Calu3 (cell line): ENCODE measurements at regions not wholly inside any gene's neighbourhood (a gene's known extent, or its start where the extent isn't known, plus 50 kb on each side); places are given as distances from the start of the nearest gene placed in this dataset.

Source experiments
- BruUV-seq: library from RNA; stranded (reverse); fragments of 400-500 nt; replicated peaks from 2 replicates; lab custom pipeline; 2021; lab: Mats Ljungman, UMichigan
- CTCF ChIA-PET: fragments of 300-600 bp; sonication (Branson Sonifier 250); formaldehyde crosslinking; loops from one replicate; lab custom pipeline; 2022; ENCODE audit warnings: antibody characterized with exemption; lab: Charles Lee
- DNase-seq: peaks from one replicate; pipeline ENCODE4 v3.0.0; 2022
- H3K27ac Mint-ChIP-seq: one replicate; pipeline ENCODE4 v1.8.0; 2022; ENCODE audit warnings: mixed read lengths; ENCODE audit not compliant: unreplicated experiment
- H3K27me3 Mint-ChIP-seq: one replicate; pipeline ENCODE4 v1.8.0; 2022; ENCODE audit warnings: mixed read lengths; ENCODE audit not compliant: unreplicated experiment
- H3K36me3 Mint-ChIP-seq: one replicate; pipeline ENCODE4 v1.8.0; 2022; ENCODE audit warnings: mild to moderate bottlenecking, moderate library complexity, mixed read lengths; ENCODE audit not compliant: insufficient read depth, unreplicated experiment
- H3K4me1 Mint-ChIP-seq: one replicate; pipeline ENCODE4 v1.8.0; 2022; ENCODE audit warnings: mild to moderate bottlenecking, low read depth, mixed read lengths; ENCODE audit not compliant: unreplicated experiment
- H3K4me3 Mint-ChIP-seq: one replicate; pipeline ENCODE4 v1.8.0; 2022; ENCODE audit warnings: mild to moderate bottlenecking, low read depth, moderate library complexity, mixed read lengths; ENCODE audit not compliant: unreplicated experiment
- H3K9me3 Mint-ChIP-seq: one replicate; pipeline ENCODE4 v1.8.0; 2022; ENCODE audit warnings: low read depth, mixed read lengths; ENCODE audit not compliant: unreplicated experiment
- intact Hi-C: fragments of 100-400 bp; cut with micrococcal nuclease; formaldehyde crosslinking; loops from one replicate; pipeline ENCODE4 v1.10.0; 2022; ENCODE audit not compliant: unreplicated experiment
- TF ChIP-seq, protein P1 (sequence below): fragments of 200-600 bp; IDR thresholded peaks from one replicate; pipeline ENCODE4 v1.8.0; 2022; ENCODE audit warnings: antibody characterized with exemption; ENCODE audit not compliant: unreplicated experiment

GRCh38 chr14:38877744-38878388 lies 225.2 kb downstream of the SEC23A start:
- Mint-ChIP-seq H3K36me3 (no peaks in the 10 kb centered on the region), H3K9me3 (no peaks in the 10 kb centered on the region), H3K4me3 (no peak overlapping the region), H3K27me3 (peaks cover 34% of the 10 kb centered on the region), H3K27ac (no peak overlapping the region), H3K4me1 (no peaks in the 10 kb centered on the region)
- CTCF ChIA-PET, result no interaction called here
- TF ChIP-seq, protein P1, sequence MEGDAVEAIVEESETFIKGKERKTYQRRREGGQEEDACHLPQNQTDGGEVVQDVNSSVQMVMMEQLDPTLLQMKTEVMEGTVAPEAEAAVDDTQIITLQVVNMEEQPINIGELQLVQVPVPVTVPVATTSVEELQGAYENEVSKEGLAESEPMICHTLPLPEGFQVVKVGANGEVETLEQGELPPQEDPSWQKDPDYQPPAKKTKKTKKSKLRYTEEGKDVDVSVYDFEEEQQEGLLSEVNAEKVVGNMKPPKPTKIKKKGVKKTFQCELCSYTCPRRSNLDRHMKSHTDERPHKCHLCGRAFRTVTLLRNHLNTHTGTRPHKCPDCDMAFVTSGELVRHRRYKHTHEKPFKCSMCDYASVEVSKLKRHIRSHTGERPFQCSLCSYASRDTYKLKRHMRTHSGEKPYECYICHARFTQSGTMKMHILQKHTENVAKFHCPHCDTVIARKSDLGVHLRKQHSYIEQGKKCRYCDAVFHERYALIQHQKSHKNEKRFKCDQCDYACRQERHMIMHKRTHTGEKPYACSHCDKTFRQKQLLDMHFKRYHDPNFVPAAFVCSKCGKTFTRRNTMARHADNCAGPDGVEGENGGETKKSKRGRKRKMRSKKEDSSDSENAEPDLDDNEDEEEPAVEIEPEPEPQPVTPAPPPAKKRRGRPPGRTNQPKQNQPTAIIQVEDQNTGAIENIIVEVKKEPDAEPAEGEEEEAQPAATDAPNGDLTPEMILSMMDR, result no peak
- intact Hi-C loops, result no loop called here
- no TSS peak for BruUV-seq
- DNase-seq, result no peak

- Mint-ChIP-seq H3K27me3 (peaks cover 34% of the 10 kb centered on the region), H3K4me3 (no peak overlapping the region), H3K9me3 (no peaks in the 10 kb centered on the region), H3K4me1 (peaks cover 8% of the 10 kb centered on the region), H3K27ac (no peak overlapping the region), H3K36me3 (no peaks in the 10 kb centered on the region)
- DNase-seq, result no peak
- TF ChIP-seq, protein P1, result no peak
- intact Hi-C loops, result no loop called here
- CTCF ChIA-PET, result interaction anchor here (0.5 kb wide), 1 partner anchor 43 kb away, joined by 4 read pairs; no protein-coding TSS in a partner anchor
- no TSS peak for BruUV-seq
Observed at GRCh38 chr14:38874721-38875120, 228.3 kb downstream of the SEC23A start.

DNA sequence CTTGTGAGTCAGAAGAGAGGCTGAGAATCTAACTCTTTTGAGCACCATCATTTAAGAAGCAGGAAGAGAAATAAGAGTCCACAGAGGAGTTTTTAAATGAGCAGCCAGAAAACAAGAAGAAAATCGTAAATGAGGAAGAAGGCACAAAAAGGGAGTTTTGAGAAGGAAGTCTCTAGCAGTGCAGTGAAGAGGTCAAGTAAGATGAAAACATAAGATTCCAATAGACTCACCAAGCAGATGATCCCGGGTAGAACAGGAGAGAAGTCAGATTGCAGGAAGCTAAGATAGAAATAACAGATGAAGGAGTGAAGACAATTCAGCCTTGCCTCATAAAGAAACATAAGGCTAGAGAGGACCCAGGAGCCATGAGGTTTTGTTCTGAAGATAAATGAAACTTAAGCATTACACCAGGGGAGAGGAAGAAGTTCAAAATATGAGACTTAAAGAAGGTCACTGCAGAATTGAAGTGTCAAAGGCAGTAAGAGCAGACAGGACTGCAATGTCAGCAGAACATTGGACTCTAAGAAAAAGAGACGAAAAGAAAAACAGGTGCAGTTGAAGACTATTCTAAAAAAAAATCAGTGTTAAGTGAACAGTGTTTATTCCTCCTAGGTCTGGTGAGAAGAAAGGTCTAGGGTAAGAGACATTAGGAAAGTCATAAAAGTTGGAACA lies 229.0 kb downstream of the SEC23A start:
- Mint-ChIP-seq H3K4me1 (peaks cover 15% of the 10 kb centered on the region), H3K4me3 (no peak overlapping the region), H3K9me3 (no peaks in the 10 kb centered on the region), H3K27me3 (peaks cover 28% of the 10 kb centered on the region), H3K27ac (no peak overlapping the region), H3K36me3 (no peaks in the 10 kb centered on the region)
- TF ChIP-seq, protein P1, result no peak
- no TSS peak for BruUV-seq
- CTCF ChIA-PET, result no interaction called here
- intact Hi-C loops, result no loop called here
- no peak for DNase-seq

- H3K9me3 Mint-ChIP-seq, result no peaks in the 10 kb centered on the region
- TF ChIP-seq, protein P1, result no peak
- BruUV-seq, result no TSS peak
- no peaks in the 10 kb centered on the region for H3K36me3 Mint-ChIP-seq
- peaks cover 19% of the 10 kb centered on the region for H3K4me1 Mint-ChIP-seq
- CTCF ChIA-PET, result interaction anchor here (1.7 to 2.0 kb wide), 2 partner anchors 145 kb away, joined by 4 to 5 read pairs; no protein-coding TSS in a partner anchor
- H3K27ac Mint-ChIP-seq, result no peak overlapping the region
- no peak overlapping the region for H3K4me3 Mint-ChIP-seq
- no peak for DNase-seq
- peaks cover 2% of the 10 kb centered on the region for H3K27me3 Mint-ChIP-seq
- intact Hi-C loops, result no loop called here
Observed at GRCh38 chr14:38870296-38870836, 232.7 kb downstream of the SEC23A start.
